OCI-LY7 (cell line): ENCODE measurements at regions not wholly inside any gene's neighbourhood (a gene's known extent, or its start where the extent isn't known, plus 50 kb on each side); places are given as distances from the start of the nearest gene placed in this dataset.

Experiments
- BruUV-seq: library from RNA; stranded (reverse); fragments of 400-500 nt; replicated peaks from 2 replicates; lab custom pipeline; 2021; lab: Mats Ljungman, UMichigan
- CTCF ChIA-PET: fragments of 300-600 bp; sonication (Branson Sonifier 250); formaldehyde crosslinking; loops from one replicate; lab custom pipeline; 2022; ENCODE audit warnings: antibody characterized with exemption; ENCODE audit not compliant: unreplicated experiment; lab: Charles Lee
- POLR2A ChIA-PET: fragments of 300-600 bp; sonication (Branson Sonifier 250); formaldehyde crosslinking; loops from one replicate; lab custom pipeline; 2022; ENCODE audit warnings: antibody characterized with exemption; lab: Charles Lee
- DNase-seq: peaks from one replicate; pipeline ENCODE4 v3.0.0-alpha.2; 2015; ENCODE audit warnings: low spot score
- H2AFZ ChIP-seq: fragments of 200-600 bp; sonication (generic), shearing (Covaris generic); 2 replicates; pipeline ENCODE4 v1.6.1; 2014; ENCODE audit warnings: mild to moderate bottlenecking, antibody characterized with exemption, low read length, moderate library complexity
- H3K27ac ChIP-seq: fragments of 200-600 bp; sonication (generic); 2 replicates; pipeline ENCODE4 v1.5.1; 2014; ENCODE audit warnings: mixed run types, low read depth, mild to moderate bottlenecking, moderate library complexity, low read length, inconsistent platforms; ENCODE audit not compliant: poor library complexity, severe bottlenecking
- H3K36me3 ChIP-seq: fragments of 200-600 bp; sonication (generic); 2 replicates; pipeline ENCODE4 v1.6.1; 2014; ENCODE audit warnings: mild to moderate bottlenecking, antibody characterized with exemption, low read length, moderate library complexity, mixed read lengths; ENCODE audit not compliant: insufficient read depth
- H3K4me1 ChIP-seq: fragments of 200-600 bp; sonication (generic); 2 replicates; pipeline ENCODE4 v1.5.1; 2014; ENCODE audit warnings: mild to moderate bottlenecking, low read length; ENCODE audit not compliant: insufficient read depth, poor library complexity, severe bottlenecking
- H3K4me2 ChIP-seq: fragments of 200-600 bp; sonication (generic); 2 replicates; pipeline ENCODE4 v1.6.1; 2014; ENCODE audit warnings: mild to moderate bottlenecking, low read length
- H3K4me3 ChIP-seq: fragments of 200-600 bp; sonication (generic); 2 replicates; pipeline ENCODE4 v1.5.1; 2014; ENCODE audit warnings: mild to moderate bottlenecking, low read depth, low read length; ENCODE audit not compliant: poor library complexity, severe bottlenecking
- H3K79me2 ChIP-seq: fragments of 200-600 bp; sonication (generic); 2 replicates; pipeline ENCODE4 v1.6.1; 2016; ENCODE audit warnings: low read depth, mild to moderate bottlenecking, low read length, moderate library complexity, mixed read lengths; ENCODE audit not compliant: insufficient read depth
- H3K9me2 ChIP-seq: fragments of 200-600 bp; sonication (generic); 2 replicates; pipeline ENCODE4 v1.6.1; 2016; ENCODE audit warnings: mild to moderate bottlenecking, low read length, mixed read lengths; ENCODE audit not compliant: insufficient read depth
- H3K9me3 ChIP-seq: fragments of 200-600 bp; sonication (generic); 2 replicates; pipeline ENCODE4 v1.6.1; 2014; ENCODE audit warnings: mild to moderate bottlenecking, mixed run types, low read length, mixed read lengths
- H4K20me1 ChIP-seq: fragments of 200-600 bp; sonication (generic); 2 replicates; pipeline ENCODE4 v1.6.1; 2014; ENCODE audit warnings: mild to moderate bottlenecking, antibody characterized with exemption, low read length, moderate library complexity, mixed read lengths; ENCODE audit not compliant: insufficient read depth
- EZH2phosphoT487 ChIP-seq: fragments of 200-600 bp; sonication (generic); IDR thresholded peaks from 2 replicates; pipeline ENCODE4 v1.6.1; 2018; ENCODE audit warnings: low read depth, borderline replicate concordance, mild to moderate bottlenecking, mixed run types, antibody characterized with exemption, low read length, moderate library complexity, mixed read lengths
- intact Hi-C: fragments of 100-400 bp; cut with micrococcal nuclease; formaldehyde crosslinking; loops from one replicate; pipeline ENCODE4 v1.10.0; 2022; ENCODE audit not compliant: unreplicated experiment
- TF ChIP-seq, protein P1 (sequence below): fragments of 200-600 bp; sonication (generic); conservative IDR thresholded peaks from 2 replicates; pipeline ENCODE4 v1.5.1; 2014; ENCODE audit warnings: mild to moderate bottlenecking, antibody characterized with exemption, low read length, moderate library complexity, mixed read lengths

- CTCF ChIA-PET: no interaction called here
- intact Hi-C loops: no loop called here
- Histone ChIP-seq H3K9me3 (no peaks in the 10 kb centered on the region), H4K20me1 (no peaks in the 10 kb centered on the region), H3K27ac (no peak overlapping the region), H3K9me2 (no peaks in the 10 kb centered on the region), H3K4me3 (no peak overlapping the region), H2AFZ (no peak overlapping the region), H3K4me1 (no peaks in the 10 kb centered on the region), H3K79me2 (no peaks in the 10 kb centered on the region), H3K4me2 (no peak overlapping the region), H3K36me3 (no peaks in the 10 kb centered on the region)
- POLR2A ChIA-PET: interaction anchor here (0.6 to 1.0 kb wide), 2 partner anchors 11 to 1703 kb away, joined by 3 read pairs; no protein-coding TSS in a partner anchor
- no peak for DNase-seq
- BruUV-seq: no TSS peak
- TF ChIP-seq EZH2phosphoT487: no peak
- TF ChIP-seq, protein P1, sequence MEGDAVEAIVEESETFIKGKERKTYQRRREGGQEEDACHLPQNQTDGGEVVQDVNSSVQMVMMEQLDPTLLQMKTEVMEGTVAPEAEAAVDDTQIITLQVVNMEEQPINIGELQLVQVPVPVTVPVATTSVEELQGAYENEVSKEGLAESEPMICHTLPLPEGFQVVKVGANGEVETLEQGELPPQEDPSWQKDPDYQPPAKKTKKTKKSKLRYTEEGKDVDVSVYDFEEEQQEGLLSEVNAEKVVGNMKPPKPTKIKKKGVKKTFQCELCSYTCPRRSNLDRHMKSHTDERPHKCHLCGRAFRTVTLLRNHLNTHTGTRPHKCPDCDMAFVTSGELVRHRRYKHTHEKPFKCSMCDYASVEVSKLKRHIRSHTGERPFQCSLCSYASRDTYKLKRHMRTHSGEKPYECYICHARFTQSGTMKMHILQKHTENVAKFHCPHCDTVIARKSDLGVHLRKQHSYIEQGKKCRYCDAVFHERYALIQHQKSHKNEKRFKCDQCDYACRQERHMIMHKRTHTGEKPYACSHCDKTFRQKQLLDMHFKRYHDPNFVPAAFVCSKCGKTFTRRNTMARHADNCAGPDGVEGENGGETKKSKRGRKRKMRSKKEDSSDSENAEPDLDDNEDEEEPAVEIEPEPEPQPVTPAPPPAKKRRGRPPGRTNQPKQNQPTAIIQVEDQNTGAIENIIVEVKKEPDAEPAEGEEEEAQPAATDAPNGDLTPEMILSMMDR: no peak
Measured at GRCh38 chr7:53110425-53110824, 75.0 kb downstream of the POM121L12 start.

GRCh38 chr7:53111031-53111430, 75.6 kb downstream of the POM121L12 start:
- Histone ChIP-seq H4K20me1 (no peaks in the 10 kb centered on the region), H3K36me3 (no peaks in the 10 kb centered on the region), H3K9me2 (no peaks in the 10 kb centered on the region), H3K4me1 (no peaks in the 10 kb centered on the region), H3K79me2 (no peaks in the 10 kb centered on the region), H2AFZ (no peak overlapping the region), H3K4me3 (no peak overlapping the region), H3K9me3 (no peaks in the 10 kb centered on the region), H3K4me2 (no peak overlapping the region), H3K27ac (no peak overlapping the region)
- intact Hi-C loops: no loop called here
- ChIA-PET CTCF (no interaction called here), POLR2A (interaction anchor here (0.6 to 0.7 kb wide), 2 partner anchors 10 to 20 kb away, joined by 3 to 4 read pairs; no protein-coding TSS in a partner anchor)
- no TSS peak for BruUV-seq
- DNase-seq: no peak
- TF ChIP-seq, protein P1: no peak
- TF ChIP-seq EZH2phosphoT487: no peak

- H3K4me3 ChIP-seq: no peak overlapping the region
- no peaks in the 10 kb centered on the region for H4K20me1 ChIP-seq
- no peaks in the 10 kb centered on the region for H3K79me2 ChIP-seq
- H3K9me3 ChIP-seq: no peaks in the 10 kb centered on the region
- TF ChIP-seq EZH2phosphoT487: no peak
- TF ChIP-seq, protein P1: no peak
- no peaks in the 10 kb centered on the region for H3K36me3 ChIP-seq
- ChIA-PET CTCF (no interaction called here), POLR2A (no interaction called here)
- H3K4me1 ChIP-seq: no peaks in the 10 kb centered on the region
- DNase-seq: no peak
- intact Hi-C loops: no loop called here
- BruUV-seq: no TSS peak
- H2AFZ ChIP-seq: no peak overlapping the region
- H3K9me2 ChIP-seq: no peaks in the 10 kb centered on the region
- H3K27ac ChIP-seq: no peak overlapping the region
- no peak overlapping the region for H3K4me2 ChIP-seq
Measured at GRCh38 chr7:53113424-53113823, 78.0 kb downstream of the POM121L12 start.
